RWPE1 (cell line): ENCODE measurements at regions not wholly inside any gene's neighbourhood (a gene's known extent, or its start where the extent isn't known, plus 50 kb on each side); places are given as distances from the start of the nearest gene placed in this dataset.
A peak's percentile ranks its signal among the peaks of the same experiment; 100 is the strongest.

Experiments used
- CTCF ChIA-PET: fragments of 350-600 bp; sonication (Branson Sonifier 250); formaldehyde crosslinking; extraction: SDS; loops from one replicate; lab custom pipeline; 2021; lab: Yijun Ruan, JAX
- POLR2A ChIA-PET: fragments of 400-600 bp; formaldehyde crosslinking; extraction: SDS; loops from one replicate; lab custom pipeline; 2020; ENCODE audit warnings: antibody characterized with exemption; ENCODE audit not compliant: low non-redundant PET; lab: Yijun Ruan, JAX
- DNase-seq: peaks from one replicate; pipeline ENCODE4 v3.0.0; 2012; ENCODE audit warnings: low spot score
- H3K27ac ChIP-seq: fragments of 450-650 bp; 2 replicates; pipeline ENCODE4 v1.5.1; 2017
- TF ChIP-seq, protein P1 (sequence below): fragments of 450-650 bp; conservative IDR thresholded peaks from 2 replicates; pipeline ENCODE4 v1.5.1; 2017; ENCODE audit warnings: low read depth, mild to moderate bottlenecking

DNA sequence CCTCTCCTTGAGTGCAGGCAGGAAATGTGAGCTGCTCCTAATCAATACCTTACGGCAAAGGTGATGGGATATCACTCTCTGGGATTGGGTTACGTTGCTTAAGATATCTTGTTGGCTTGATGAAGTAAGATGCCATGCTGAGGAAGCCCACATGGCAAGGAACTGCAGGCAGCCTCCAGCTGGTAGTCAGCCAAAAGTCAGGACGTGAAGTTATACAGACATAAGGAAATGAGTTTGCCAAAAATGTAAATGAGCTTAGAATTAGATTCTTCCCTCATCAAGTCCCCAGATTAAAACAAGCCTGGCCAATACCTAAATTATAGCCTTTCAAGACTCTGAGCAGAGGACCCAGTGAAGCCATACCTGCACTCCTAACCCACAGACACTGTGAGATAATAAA is 155.0 kb downstream of the QDPR start:
- TF ChIP-seq, protein P1, sequence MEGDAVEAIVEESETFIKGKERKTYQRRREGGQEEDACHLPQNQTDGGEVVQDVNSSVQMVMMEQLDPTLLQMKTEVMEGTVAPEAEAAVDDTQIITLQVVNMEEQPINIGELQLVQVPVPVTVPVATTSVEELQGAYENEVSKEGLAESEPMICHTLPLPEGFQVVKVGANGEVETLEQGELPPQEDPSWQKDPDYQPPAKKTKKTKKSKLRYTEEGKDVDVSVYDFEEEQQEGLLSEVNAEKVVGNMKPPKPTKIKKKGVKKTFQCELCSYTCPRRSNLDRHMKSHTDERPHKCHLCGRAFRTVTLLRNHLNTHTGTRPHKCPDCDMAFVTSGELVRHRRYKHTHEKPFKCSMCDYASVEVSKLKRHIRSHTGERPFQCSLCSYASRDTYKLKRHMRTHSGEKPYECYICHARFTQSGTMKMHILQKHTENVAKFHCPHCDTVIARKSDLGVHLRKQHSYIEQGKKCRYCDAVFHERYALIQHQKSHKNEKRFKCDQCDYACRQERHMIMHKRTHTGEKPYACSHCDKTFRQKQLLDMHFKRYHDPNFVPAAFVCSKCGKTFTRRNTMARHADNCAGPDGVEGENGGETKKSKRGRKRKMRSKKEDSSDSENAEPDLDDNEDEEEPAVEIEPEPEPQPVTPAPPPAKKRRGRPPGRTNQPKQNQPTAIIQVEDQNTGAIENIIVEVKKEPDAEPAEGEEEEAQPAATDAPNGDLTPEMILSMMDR: no peak
- ChIA-PET CTCF (no interaction called here), POLR2A (no interaction called here)
- H3K27ac ChIP-seq: no peak overlapping the region
- DNase-seq: no peak

GRCh38 chr4:17352357-17352756 is 159.5 kb downstream of the QDPR start:
- no peak overlapping the region for H3K27ac ChIP-seq
- TF ChIP-seq, protein P1: no peak
- POLR2A ChIA-PET: no interaction called here
- CTCF ChIA-PET: no interaction called here
- DNase-seq: no peak

DNA sequence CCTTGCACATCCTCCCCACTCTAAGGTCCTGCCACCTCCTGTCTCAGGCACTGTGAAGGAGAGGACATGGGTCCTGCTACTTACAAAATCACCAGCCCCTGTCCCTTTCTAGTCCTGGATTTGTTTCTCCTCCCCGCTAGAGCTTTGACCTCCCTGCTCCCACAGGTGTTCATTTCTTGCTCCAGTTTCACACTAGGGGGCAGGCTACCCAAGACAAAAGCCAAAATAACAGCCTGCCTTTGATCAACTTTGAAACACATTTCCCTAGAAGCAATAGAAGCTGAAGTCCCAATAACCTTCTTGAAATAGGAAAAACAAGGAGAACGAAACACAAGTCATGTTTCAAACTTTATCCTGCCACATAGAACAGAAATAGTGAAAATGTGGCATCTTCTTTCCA is 164.4 kb downstream of the QDPR start:
- no peak overlapping the region for H3K27ac ChIP-seq
- TF ChIP-seq, protein P1: no peak; the same call in 1 of the 2 replicates
- DNase-seq: peak; percentile 4
- ChIA-PET CTCF (interaction anchor here (0.7 to 1.1 kb wide), 3 partner anchors 83 to 130 kb away, joined by 3 to 4 read pairs (median 4); no protein-coding TSS in a partner anchor), POLR2A (no interaction called here)

DNA sequence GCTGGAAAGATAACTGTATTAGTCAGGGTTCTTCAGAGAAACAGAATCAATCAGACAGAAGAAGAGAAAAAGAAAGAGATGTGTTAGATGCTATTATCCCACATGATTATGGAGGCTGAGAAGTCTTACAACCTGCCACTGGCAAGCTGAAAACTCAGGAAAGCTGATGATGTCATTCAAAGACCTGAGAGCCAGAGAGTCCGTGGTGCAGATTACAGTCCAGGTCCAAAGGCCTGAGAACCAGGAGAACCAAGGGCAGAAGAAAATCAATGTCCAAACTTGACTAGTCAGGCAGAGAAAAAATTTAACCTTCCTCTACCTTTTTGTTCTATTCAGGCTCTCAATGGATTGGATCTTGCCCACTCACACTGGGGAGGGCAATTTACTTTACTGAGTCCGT is 172.5 kb downstream of the QDPR start:
- no peak for DNase-seq
- TF ChIP-seq, protein P1: no peak
- ChIA-PET POLR2A (no interaction called here), CTCF (no interaction called here)
- H3K27ac ChIP-seq: no peak overlapping the region

DNA sequence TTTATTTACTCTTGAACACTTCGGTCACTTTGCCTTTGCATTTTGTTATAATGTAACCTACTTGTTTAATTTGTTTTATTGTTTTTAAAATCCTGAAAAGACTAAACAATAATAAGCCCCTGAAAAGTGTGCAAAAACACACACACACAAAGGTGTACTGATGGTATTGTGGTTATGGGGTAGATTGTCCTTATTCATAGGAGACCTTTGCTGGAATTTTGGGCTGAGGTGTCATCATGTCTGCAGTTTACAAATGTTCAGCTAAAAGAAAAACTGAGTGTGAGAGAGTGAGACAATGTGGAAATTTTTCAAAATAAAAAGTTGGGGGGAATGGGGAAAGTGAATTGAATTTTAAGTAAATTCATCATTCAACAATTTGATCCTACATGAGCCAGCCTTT is 174.9 kb downstream of the QDPR start:
- H3K27ac ChIP-seq: no peak overlapping the region

DNA sequence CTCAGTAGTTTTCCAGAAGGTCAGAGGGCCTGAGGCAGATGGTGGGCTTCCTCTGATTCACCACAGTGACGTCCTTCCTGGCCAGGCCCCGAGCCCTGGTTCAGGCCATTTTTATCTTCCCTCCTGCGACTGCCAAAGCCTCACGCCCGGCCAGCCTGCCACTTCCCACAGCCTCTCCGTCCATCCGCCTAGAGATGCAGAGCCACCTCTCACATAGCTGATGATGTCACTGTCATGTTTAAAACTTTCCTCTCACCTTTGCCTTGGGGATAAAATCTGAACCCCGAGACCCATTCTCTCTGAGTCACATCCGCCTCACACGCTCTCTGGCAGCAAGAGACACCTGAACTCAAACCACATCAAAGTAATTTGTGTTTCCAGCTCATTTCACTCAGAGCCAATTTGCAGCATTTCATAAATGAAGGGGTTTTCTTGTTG is 175.3 kb downstream of the QDPR start:
- DNase-seq: peak; percentile 31
- no peak overlapping the region for H3K27ac ChIP-seq
- TF ChIP-seq, protein P1: no peak
- CTCF ChIA-PET: no interaction called here
- POLR2A ChIA-PET: no interaction called here

More for the DNA sequence above, 174.9 kb downstream of the QDPR start:
- TF ChIP-seq, protein P1: no peak
- no peak for DNase-seq
- CTCF ChIA-PET: no interaction called here
- POLR2A ChIA-PET: no interaction called here

DNA sequence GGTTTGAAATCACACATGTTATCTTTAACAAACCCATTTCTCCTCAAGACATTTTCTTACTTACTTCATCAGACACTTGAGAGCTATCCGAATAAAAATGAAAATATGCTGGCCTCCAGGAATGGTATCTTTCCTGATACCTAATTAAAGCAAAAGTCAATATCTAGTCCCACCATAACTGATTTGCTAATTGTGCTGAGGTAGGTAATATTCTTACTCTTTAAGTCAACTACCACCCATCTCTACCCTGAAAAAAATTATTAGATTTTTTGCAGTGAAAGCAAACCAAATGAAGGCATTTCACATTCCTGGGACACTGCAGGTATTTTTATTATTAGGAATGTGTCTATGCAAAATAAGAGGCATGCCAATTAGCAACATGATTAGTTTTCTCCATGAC is 175.8 kb downstream of the QDPR start:
- TF ChIP-seq, protein P1: no peak
- ChIA-PET POLR2A (no interaction called here), CTCF (no interaction called here)
- DNase-seq: no peak
- no peak overlapping the region for H3K27ac ChIP-seq
